GM19324 (cell line): ENCODE measurements at regions not wholly inside any gene's neighbourhood (a gene's known extent, or its start where the extent isn't known, plus 50 kb on each side); places are given as distances from the start of the nearest gene placed in this dataset.
"Not testable (repeated sequence)": the region's sequence is repeated elsewhere in the genome, so short reads cannot be mapped to it uniquely, and the experiment has no call there.

ENCODE experiments used
- ATAC-seq: cut with Tn5 transposase; IDR thresholded peaks from one replicate; pipeline ENCODE4 v1.9.1; 2021; ENCODE audit warnings: mild to moderate bottlenecking, moderate library complexity; ENCODE audit not compliant: unreplicated experiment, low FRiP score

DNA sequence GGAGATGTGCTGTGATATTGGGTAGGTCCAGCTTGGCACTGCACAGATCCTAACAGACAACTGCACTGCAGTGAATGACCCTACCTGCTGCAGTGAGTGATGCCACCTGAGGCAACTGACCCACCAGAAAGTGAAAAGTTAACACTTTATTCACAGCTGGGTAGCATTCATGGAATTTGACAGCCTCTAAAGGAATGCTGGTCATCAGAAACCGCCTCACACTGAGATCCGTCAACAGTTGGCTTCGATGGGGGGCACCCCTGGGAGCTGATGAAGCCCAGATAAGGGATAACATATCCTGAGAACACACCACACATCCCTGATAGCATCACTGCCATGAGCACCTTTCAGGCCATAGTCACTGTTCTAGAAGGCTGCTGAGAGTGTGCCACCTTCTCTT, 272.4 kb upstream of the CRY1 start:
- ATAC-seq = no peak

DNA sequence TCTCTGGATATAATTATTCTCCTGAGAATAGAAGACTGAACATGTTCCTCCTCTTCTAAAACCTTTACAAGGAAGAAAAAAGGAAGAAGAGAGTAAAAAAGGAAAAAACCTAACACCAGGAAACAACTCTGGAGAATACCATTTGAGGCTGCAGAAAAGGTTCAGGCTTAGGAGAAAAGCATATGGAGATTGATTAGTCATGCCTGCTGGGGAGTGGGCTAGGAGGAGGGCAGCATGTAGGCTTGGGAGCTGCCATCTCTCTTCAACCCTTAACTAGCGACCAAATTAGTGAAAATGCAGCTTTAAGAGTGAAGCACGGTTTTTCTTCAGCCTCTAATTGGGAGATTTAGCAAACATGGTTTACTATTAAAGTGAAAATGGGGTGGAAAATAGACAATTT, 273.0 kb upstream of the CRY1 start:
- ATAC-seq = no peak

DNA sequence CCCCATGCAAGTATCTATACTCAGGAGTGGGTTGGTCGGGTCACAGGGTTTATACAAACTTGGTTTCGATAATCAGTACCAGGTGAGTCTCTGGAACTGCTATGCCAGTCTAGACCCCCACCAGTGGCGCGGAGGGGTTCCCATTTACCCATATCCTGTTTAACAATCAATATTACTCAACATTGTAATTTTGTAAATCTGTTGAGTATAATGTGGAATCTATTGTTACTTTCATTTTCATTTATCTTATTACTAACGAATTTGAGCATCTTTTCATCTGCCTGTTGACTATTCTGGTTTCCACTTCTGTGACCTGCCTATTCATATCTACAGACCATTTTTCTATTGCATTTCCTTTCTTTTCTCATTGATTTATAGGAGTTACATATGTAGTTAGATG, 275.2 kb upstream of the CRY1 start:
- ATAC-seq = no peak

DNA sequence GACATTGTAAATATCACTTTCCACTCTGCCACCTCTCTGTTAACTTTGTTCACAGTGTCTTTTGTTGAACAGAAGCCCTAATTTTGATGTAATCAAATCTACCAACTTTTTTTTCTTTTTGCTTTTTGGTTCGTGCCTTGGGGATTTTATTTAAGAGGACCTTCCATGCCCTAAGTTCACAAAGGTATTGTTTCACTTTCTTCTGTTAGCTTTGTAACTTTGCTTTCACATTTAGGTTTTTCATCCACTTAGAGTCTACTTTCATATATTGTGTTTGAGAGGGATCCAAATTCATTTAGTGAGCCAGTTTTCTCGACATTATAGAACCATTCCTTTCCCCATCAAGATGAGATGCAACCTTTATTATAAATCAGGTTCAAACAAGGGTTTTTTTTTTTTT, 275.7 kb upstream of the CRY1 start:
- ATAC-seq = no peak

DNA sequence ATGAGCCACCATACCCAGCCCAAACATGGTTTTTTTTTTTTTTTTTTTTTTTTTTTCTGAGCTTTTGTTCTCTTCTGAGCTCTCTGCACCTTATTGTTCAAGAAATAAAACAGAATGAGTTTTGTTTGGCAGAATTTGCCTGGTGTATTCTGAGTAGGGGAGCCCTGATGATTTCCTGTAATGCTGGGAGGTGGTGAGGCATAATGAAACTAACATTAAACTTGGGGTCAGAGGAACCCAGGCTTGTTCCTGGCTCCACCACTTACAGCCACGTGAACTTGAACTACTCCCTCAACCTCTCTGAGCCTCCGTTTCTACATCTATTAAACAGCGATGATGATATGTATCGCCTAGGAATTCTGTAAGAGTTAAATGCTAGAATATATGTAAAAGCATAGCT, 276.3 kb upstream of the CRY1 start:
- no peak for ATAC-seq

DNA sequence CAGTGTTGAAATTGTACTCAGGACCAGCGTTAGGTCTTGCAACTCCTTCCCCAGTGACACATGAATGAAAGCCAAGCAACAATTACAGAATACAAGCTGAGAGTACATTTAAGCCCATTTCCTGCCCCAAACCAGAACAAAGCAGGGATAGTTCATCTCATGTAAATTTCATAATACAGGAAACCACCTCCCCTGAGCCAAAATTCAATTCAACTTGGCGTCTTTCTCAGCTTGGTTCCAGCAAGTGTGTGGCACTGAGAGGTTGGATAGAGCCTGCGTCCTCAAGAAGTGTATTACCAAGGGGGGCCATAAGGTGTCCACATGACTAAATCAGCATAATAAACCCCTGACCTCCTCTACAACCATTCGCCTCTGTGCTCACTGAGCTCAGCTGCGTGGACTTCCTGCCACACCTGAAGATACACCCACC, 278.9 kb upstream of the CRY1 start:
- ATAC-seq = no peak

DNA sequence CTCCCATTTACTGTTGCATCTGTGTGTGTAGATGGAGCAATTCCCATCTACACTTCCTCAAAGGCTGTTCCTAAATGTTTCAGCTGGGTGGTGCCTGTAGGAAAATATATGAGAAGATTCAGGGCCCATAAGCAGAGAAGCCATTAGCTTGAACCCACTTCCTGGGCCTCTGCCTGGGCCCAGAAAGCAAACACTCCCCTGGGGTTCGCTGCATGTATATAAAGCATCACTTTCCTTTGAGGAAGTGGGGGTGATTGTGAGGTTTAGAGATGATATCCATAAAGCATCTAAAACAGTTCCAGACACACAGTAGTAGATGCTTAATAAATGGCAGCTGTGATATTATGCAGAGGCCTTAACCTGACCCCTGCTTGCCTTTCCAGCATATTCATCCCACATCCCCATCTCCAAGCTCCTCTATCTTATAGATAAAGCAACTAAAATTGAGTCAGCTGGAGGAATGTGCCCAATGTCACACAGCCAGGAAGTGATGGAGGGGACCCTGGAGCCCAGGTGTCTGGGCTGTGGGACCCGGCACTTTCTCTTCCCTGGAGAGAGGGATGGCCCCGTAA, 280.0 kb upstream of the CRY1 start:
- no peak for ATAC-seq

DNA sequence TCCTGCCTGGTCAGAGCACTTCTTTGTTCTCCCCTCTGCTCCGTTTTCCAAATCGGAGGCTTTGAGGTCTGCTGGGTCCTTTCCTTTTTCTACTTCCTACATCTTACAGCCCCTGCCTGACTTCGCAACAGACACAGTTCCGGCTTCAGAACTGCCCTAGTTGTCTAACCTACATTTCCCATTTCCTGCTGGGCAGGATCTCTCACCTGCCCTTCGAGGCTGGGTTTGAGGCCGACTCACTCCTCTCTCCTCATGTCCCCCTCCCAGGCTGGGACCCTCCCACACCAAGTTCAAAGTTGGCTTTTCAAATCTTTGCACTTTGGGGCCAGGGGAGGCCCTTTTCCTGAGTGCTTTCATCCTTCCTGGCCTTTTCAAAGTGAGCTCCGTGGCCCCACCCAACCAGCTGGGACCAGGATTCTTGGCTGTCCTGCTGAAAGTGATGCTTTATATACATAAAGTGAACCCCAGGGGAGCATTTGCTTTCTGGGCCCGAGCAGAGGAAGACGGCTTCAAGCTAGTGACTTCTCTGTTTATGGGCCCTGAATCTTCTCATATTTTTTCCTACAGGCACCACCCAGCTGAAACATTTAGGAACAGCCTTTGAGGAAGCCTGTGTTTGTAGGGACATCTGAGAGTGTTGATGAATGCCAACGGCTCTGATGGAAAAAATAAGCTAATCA, 281.0 kb upstream of the CRY1 start:
- no peak for ATAC-seq

DNA sequence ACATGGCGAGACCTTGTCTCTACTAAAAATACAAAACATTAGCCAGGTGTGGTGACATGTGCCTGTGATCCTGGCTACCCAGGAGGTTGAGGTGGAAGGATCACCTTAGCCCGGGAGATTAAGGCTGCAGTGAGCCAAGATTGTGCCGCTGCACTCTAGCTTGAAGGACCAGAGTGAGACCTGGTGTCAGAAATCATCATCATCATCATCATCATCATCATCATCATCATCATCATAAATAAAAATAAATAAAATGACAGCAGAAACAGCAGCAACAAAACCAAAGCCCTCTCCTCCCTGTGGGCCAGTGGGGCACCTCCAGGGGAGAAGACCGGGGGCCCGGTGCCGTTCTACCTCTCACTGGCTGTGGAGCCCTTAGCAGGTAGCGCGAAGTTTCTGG, 281.9 kb upstream of the CRY1 start:
- no peak for ATAC-seq

DNA sequence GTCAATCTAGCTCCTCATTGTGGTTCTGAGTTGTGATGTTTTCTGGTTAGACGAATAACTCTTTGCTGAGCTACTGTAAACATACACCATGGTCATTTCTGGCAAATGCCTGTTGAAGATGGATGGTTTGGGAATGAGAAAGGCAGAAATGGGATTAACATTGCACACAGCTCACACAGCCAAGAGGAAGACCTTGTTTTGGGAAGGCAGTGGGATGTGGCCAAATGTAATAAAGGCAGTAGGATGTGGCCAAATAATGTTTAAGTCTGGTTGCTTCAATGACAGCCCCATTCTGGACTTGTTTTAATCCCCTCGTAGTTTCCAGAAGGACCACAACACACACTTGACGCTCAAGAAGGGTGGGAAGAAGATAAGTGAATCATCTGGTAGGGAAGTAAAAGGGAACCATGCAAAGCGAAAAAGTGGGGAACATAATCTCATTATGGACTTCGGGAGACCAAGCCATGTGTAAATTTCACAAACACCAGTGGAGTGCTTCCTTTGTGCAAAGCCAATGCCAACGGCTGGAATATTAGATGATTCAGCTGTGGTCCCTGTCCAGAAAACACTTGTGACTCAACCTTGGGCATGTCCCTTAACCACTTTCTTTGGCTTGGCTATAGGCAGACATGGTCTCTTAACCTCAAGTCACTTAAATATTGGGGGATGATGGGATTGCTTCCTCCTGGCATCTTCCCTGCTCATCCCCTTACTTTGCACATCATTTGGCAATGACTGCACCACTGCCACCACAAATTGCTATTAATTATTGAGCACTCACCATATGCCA, 284.4 kb upstream of the CRY1 start:
- ATAC-seq = no peak

DNA sequence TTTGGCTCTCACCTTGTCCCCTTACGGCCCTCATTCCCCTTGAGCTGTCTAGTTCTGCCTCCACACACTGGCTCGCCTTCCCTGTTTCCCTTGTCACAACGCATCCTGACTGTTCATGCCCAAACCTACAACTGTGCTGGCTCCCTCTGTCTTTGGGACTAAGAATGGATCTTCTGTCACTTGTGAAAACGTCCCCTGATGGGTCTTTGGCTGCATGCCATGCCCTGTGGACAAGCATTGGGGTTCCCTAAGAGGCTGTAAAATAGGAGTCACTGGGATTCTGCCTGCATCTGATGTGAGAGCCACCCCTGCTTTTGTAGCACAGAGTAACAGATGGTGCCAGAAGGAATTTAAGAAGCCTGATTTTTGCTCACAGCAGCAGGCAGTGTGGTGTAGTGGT, 285.3 kb upstream of the CRY1 start:
- ATAC-seq = no peak

DNA sequence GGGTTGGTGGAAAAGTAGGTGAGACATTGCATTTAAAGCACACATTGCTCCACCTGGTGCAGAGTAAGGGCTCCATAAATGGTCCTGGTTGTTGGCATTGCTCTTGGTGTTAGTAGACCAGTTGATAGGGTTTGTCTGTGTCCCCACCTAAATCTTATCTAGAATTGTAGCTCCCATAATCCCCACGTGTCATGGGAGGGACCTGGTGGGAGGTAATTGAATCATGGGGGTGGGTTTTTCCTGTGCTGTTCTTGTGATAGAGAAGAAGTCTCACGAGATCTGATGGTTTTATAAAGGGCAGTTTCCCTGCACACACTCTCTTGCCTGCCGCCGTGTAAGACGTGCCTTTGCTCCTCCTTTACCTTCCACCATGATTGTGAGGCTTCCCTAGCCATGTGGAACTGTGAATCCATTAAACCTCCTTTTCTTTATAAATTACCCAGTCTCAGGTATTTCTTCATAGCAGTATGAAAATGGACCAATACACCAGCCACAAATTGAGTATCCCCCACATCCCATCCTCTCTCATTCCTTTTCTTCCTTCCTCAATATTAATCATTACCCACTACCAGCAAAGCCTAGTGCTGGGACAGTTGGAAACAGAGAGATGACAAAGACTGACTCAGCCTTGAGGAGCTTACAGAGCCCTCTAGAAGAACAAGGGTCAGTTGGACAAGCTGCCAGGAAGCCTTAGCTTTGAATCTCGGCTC, 285.9 kb upstream of the CRY1 start:
- ATAC-seq = not testable (repeated sequence)

DNA sequence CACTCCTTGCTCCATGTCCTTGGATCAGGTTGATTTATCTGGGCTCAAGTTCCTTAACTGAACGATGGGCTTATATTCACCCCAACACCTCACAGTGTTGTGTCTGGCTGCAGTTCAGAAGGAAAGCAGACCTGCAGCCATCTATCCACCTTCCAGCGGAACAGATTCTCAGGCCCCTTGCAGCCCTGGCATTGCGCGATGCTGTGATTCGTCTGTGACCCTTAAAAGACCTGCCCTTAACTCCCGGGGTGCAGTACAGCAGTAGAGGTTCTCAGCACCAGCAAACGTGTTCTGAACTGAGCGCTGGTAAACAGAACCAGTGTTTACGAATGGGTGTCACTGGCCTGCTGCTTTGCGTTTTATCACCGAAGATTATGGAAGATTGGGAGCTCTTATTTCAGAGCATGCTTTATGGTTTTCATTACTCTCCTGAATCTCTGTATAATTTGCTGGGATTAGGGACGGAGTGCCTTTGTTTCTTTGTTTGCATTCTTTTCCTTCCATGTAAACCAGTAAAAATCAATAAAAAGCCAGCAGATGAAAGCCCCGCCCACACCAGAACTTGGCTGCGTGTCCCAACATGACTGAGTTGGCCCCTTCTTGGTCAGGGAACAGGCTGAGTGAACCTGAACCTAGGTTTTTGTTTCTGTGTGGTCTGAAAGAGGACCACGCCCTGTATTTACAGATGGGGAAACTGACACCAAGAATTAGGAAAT, 286.7 kb upstream of the CRY1 start:
- ATAC-seq = no peak

DNA sequence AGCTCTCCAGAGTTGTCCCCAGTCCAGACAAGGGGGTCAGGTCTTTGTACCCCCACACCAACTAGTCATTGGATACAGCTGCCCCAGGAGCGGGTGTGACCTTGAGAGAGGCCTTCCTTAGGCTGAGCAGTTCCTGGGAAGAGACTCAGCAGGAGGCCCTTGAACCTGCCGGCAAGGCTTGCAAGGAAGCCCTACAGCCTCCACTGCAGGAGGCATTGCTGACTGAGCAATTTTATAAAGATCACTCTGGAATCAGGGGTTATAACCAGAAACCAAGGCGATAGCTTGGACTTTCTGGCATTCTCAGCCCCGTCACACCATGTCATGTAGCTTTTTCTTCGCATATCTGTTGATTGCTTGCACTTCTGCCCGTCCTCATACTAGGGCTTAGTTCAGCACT, 291.3 kb upstream of the CRY1 start:
- ATAC-seq = no peak

DNA sequence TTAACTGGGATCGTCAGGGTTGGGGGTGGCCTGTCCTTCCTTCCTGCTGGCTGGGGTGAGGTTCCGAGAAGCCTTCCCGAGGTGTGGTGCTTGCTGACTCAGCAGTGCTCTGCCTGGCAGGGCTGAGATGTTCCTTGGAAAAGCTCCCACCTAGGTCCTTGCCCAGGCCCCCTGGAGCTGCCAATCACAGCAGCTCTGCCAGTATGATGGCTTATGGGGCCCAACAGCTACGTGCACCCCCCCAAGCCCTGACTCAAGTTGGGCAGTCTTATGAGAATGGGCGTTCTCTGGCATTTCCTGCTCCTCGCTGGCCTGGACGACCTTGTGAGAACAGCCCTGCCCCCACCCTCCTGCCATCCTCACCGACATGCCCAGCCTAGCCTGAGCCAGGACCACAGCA, 292.2 kb upstream of the CRY1 start:
- no peak for ATAC-seq

DNA sequence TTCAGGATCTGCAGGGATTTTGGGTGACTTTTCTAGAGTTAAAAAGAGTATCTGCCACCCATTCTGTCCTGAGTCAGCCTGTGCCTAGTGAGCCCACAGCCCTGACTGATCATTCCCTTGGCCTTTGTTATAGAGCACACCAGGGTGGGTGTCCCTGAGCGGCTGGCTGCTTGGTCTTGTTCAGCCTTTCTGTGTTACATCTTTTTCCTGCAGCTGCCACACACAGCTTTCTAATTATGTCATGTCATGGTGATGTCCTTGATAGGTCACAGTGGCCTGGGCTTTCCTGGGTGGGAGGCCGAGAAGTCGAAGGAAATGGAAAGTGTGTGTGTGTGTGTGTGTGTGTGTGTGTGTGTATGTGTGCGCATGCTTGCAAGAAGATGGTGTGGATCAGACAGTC, 293.2 kb upstream of the CRY1 start:
- ATAC-seq = no peak

DNA sequence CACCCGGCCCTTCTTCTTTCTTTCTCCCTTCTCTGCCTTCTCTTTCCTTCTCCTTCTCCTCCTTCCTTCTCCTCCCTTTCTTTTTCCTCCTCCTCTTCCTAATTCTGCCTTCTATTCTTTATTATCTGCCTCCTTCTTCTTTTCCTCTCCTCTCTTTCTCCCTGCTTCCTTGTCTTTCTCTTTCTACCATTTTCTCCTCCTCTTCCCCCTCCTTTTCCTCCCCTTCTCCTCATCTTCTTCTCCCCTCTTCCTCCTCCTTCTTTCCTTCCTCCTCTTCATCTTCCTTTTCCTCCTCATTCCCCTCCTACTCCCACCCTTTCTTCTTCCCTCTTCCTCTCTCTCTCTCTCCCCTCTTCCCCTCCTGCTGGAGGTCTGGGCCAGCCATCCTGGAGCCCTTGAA, 294.9 kb upstream of the CRY1 start:
- no peak for ATAC-seq

DNA sequence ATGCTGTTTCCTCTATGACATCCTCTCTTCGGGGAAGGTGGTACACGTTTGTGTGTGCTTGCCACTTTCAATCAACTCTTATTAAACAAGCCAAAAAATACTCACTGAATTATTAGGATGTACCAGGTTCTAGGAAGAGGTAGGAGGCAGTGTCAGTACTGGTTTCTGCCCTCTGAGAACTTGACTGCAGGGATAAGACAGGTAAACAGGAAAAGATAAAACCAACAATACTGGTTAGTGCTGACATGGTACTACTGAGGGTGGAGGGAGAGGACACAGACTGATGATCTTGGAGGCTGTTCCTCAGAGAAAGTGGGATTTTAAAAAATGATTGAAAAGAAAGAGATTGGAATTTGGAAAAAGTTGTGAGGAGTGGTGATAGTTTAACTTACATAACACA, 295.2 kb upstream of the PWP1 start:
- no peak for ATAC-seq

DNA sequence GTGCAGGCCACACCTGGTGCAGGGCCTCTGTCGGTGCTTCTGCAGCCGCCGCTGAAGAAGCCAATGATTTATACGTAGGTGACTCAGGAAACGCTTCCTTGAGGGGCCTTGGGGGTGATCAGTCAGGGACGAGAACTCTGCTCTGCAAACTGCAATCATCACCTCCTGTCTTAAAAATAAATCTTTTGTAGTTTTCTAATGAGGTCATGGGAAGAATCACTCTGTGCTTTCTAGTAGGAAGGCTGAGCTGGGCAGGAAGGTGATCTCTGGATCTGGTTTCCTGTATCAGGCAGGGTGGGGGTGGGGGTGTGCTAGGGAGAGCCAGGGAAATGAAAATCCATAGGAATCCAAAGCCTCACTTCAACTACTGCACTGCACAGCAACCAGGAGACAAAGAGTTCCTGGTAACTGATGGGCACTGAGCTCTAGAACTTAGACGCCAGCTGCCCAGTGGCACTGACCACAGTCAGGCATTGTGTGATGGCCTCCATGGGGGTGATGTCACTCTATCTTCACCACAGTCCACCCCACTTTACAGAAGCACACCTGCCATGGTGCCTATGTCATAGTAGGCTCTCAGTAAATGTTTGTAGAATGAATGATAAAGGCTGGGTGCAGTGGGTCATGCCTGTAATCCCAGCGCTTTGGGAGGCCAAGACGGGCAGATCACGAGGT, 292.4 kb upstream of the PWP1 start:
- no peak for ATAC-seq

DNA sequence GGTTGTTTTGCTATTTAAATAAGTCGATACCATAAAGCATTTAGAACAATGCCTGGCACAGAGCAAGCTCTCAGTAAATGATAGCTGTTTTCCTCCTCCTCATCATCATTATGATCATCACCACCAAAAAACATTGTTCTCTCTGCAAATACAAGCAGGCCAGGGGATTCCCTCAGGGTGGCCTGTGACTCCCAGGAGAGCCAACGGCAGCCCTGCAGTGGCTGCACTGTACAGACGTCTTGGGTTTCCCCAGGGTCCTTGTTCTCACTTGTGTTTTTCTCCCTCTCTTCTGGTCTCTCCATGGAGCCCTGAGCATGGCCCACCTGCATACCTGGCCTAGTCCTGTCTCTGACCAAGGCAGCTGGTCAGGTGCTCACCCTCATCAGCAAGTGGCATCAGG, 290.9 kb upstream of the PWP1 start:
- ATAC-seq = no peak
